Activated naive CD4-positive, alpha-beta T cell (primary cell): ENCODE measurements at regions not wholly inside any gene's neighbourhood (a gene's known extent, or its start where the extent isn't known, plus 50 kb on each side); places are given as distances from the start of the nearest gene placed in this dataset.
"Not testable (repeated sequence)": the region's sequence is repeated elsewhere in the genome, so short reads cannot be mapped to it uniquely, and the experiment has no call there.

Source experiments
- DNase-seq, 4 experiments: peaks; one replicate each; lab custom pipeline; 2025; lab: John Stamatoyannopoulos, UW

- not testable (repeated sequence) for DNase-seq
Measured at GRCh38 chr12:9336375-9337011, 128.3 kb upstream of the PZP start.

- no peak for DNase-seq
Measured at GRCh38 chr12:9335867-9336266, 127.7 kb upstream of the PZP start.

- no peak for DNase-seq
Measured at GRCh38 chr12:9334964-9335363, 126.8 kb upstream of the PZP start.

GRCh38 chr12:9334041-9334692 lies 126.0 kb upstream of the PZP start:
- DNase-seq: no peak

GRCh38 chr12:9333161-9333560 lies 125.0 kb upstream of the PZP start:
- no peak for DNase-seq

GRCh38 chr12:9332564-9332963 lies 124.4 kb upstream of the PZP start:
- no peak for DNase-seq

- DNase-seq: peak; percentile 23 to 59 (median 45)
Measured at GRCh38 chr12:9331218-9331626, 123.0 kb upstream of the PZP start.

- no peak for DNase-seq
Measured at GRCh38 chr12:9329019-9329418, 120.8 kb upstream of the PZP start.

- no peak for DNase-seq
Measured at GRCh38 chr12:9328065-9328464, 119.9 kb upstream of the PZP start.

- no peak for DNase-seq
Measured at GRCh38 chr12:9327320-9327719, 119.1 kb upstream of the PZP start.

GRCh38 chr12:9326849-9327248 lies 118.7 kb upstream of the PZP start:
- DNase-seq: not testable (repeated sequence)

- no peak for DNase-seq
Measured at GRCh38 chr12:9326085-9326484, 117.9 kb upstream of the PZP start.

GRCh38 chr12:9325471-9325870 lies 117.3 kb upstream of the PZP start:
- DNase-seq: no peak

GRCh38 chr12:9324782-9325181 lies 116.6 kb upstream of the PZP start:
- DNase-seq: no peak

- DNase-seq: no peak
Measured at GRCh38 chr12:9323144-9323681, 115.0 kb upstream of the PZP start.

GRCh38 chr12:9319842-9320173 lies 111.6 kb upstream of the PZP start:
- no peak for DNase-seq

- no peak for DNase-seq
Measured at GRCh38 chr12:9319044-9319841, 111.0 kb upstream of the PZP start.

GRCh38 chr12:9313479-9313878 lies 105.3 kb upstream of the PZP start:
- DNase-seq: not testable (repeated sequence)

- DNase-seq: not testable (repeated sequence)
Measured at GRCh38 chr12:9312406-9313392, 104.5 kb upstream of the PZP start.

- DNase-seq: not testable (repeated sequence)
Measured at GRCh38 chr12:9311454-9311853, 103.3 kb upstream of the PZP start.

- DNase-seq: not testable (repeated sequence)
Measured at GRCh38 chr12:9310645-9311044, 102.5 kb upstream of the PZP start.

- not testable (repeated sequence) for DNase-seq
Measured at GRCh38 chr12:9309749-9310148, 101.6 kb upstream of the PZP start.
